Neural progenitor cell (in vitro differentiated cells): ENCODE measurements at regions not wholly inside any gene's neighbourhood (a gene's known extent, or its start where the extent isn't known, plus 50 kb on each side); places are given as distances from the start of the nearest gene placed in this dataset.

ENCODE experiments used
- DNase-seq: peaks from one replicate; pipeline ENCODE4 v3.0.0-alpha.2; 2016; ENCODE audit warnings: low spot score
- H2AFZ ChIP-seq: fragments of 200-600 bp; sonication (generic); replicated peaks from 2 replicates; pipeline ENCODE4 v1.6.1; 2016; ENCODE audit warnings: antibody characterized with exemption
- H3F3A ChIP-seq: fragments of 200-600 bp; sonication (generic); 2 replicates; pipeline ENCODE4 v1.6.1; 2016; ENCODE audit warnings: antibody characterized with exemption, low read depth
- H3K27ac ChIP-seq: fragments of 200-600 bp; sonication (generic); 2 replicates; pipeline ENCODE4 v1.5.1; 2016; ENCODE audit warnings: mild to moderate bottlenecking
- H3K27me3 ChIP-seq: fragments of 200-600 bp; sonication (generic); 2 replicates; pipeline ENCODE4 v1.6.1; 2016; ENCODE audit warnings: mild to moderate bottlenecking, moderate library complexity
- H3K36me3 ChIP-seq: fragments of 200-600 bp; sonication (generic); 2 replicates; pipeline ENCODE4 v1.5.1; 2016
- H3K4me1 ChIP-seq: fragments of 200-600 bp; sonication (generic); 2 replicates; pipeline ENCODE4 v1.6.1; 2016; ENCODE audit warnings: mixed run types
- H3K4me2 ChIP-seq: fragments of 200-600 bp; sonication (generic); 2 replicates; pipeline ENCODE4 v1.6.1; 2016
- H3K4me3 ChIP-seq: fragments of 200-600 bp; sonication (generic); 2 replicates; pipeline ENCODE4 v1.5.1; 2016
- H3K79me2 ChIP-seq: fragments of 200-600 bp; sonication (generic); 2 replicates; pipeline ENCODE4 v1.6.1; 2016; ENCODE audit warnings: low read depth
- H3K9ac ChIP-seq: fragments of 200-600 bp; sonication (generic); 2 replicates; pipeline ENCODE4 v1.6.1; 2016
- H3K9me3 ChIP-seq: fragments of 200-600 bp; sonication (generic); 2 replicates; pipeline ENCODE4 v1.5.1; 2016; ENCODE audit warnings: low read depth
- H4K20me1 ChIP-seq: fragments of 200-600 bp; sonication (generic); 2 replicates; pipeline ENCODE4 v1.6.1; 2016; ENCODE audit warnings: low read depth
- H3K27ac Mint-ChIP-seq: 3 replicates; pipeline ENCODE4 v1.8.0; 2021; ENCODE audit warnings: mixed read lengths
- H3K27me3 Mint-ChIP-seq: 2 replicates; pipeline ENCODE4 v1.8.0; 2022; ENCODE audit warnings: low read depth, mild to moderate bottlenecking, inconsistent platforms, moderate library complexity, mixed read lengths; ENCODE audit not compliant: insufficient read depth
- H3K36me3 Mint-ChIP-seq: 3 replicates; pipeline ENCODE4 v1.8.0; 2021; ENCODE audit warnings: mixed read lengths
- H3K4me1 Mint-ChIP-seq: 3 replicates; pipeline ENCODE4 v1.8.0; 2021; ENCODE audit warnings: mixed read lengths
- H3K4me3 Mint-ChIP-seq: 3 replicates; pipeline ENCODE4 v1.8.0; 2021; ENCODE audit warnings: mild to moderate bottlenecking, moderate library complexity, mixed read lengths
- H3K9me3 Mint-ChIP-seq: 3 replicates; pipeline ENCODE4 v1.8.0; 2020; ENCODE audit warnings: mixed read lengths
- EZH2 ChIP-seq: fragments of 200-600 bp; sonication (generic); IDR thresholded peaks from 2 replicates; pipeline ENCODE4 v1.6.1; 2017; ENCODE audit warnings: antibody characterized with exemption, mild to moderate bottlenecking, moderate library complexity
- EZH2phosphoT487 ChIP-seq: fragments of 200-600 bp; sonication (generic); IDR thresholded peaks from 2 replicates; pipeline ENCODE4 v1.6.1; 2017; ENCODE audit warnings: antibody characterized with exemption
- TF ChIP-seq, protein P1 (sequence below): fragments of 200-600 bp; sonication (generic); IDR thresholded peaks from 2 replicates; pipeline ENCODE4 v1.5.1; 2017; ENCODE audit warnings: antibody characterized with exemption, mild to moderate bottlenecking

- Histone ChIP-seq H3K4me2 (no peak overlapping the region), H3K27me3 (no peaks in the 10 kb centered on the region), H3K27ac (no peak overlapping the region), H3K9me3 (no peaks in the 10 kb centered on the region), H3K4me1 (no peaks in the 10 kb centered on the region), H3K9ac (no peak overlapping the region), H3K36me3 (no peaks in the 10 kb centered on the region), H4K20me1 (no peaks in the 10 kb centered on the region), H2AFZ (no peak overlapping the region), H3F3A (no peaks in the 10 kb centered on the region), H3K4me3 (no peak overlapping the region), H3K79me2 (no peaks in the 10 kb centered on the region)
- Mint-ChIP-seq H3K4me3 (no peak overlapping the region), H3K27me3 (no peaks in the 10 kb centered on the region), H3K27ac (no peak overlapping the region), H3K36me3 (no peaks in the 10 kb centered on the region), H3K9me3 (no peaks in the 10 kb centered on the region), H3K4me1 (peaks cover 13% of the 10 kb centered on the region)
- DNase-seq = no peak
- TF ChIP-seq, protein P1, sequence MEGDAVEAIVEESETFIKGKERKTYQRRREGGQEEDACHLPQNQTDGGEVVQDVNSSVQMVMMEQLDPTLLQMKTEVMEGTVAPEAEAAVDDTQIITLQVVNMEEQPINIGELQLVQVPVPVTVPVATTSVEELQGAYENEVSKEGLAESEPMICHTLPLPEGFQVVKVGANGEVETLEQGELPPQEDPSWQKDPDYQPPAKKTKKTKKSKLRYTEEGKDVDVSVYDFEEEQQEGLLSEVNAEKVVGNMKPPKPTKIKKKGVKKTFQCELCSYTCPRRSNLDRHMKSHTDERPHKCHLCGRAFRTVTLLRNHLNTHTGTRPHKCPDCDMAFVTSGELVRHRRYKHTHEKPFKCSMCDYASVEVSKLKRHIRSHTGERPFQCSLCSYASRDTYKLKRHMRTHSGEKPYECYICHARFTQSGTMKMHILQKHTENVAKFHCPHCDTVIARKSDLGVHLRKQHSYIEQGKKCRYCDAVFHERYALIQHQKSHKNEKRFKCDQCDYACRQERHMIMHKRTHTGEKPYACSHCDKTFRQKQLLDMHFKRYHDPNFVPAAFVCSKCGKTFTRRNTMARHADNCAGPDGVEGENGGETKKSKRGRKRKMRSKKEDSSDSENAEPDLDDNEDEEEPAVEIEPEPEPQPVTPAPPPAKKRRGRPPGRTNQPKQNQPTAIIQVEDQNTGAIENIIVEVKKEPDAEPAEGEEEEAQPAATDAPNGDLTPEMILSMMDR = no peak
Measured at GRCh38 chr1:59236721-59237545, 60.0 kb upstream of the FGGY start.

DNA sequence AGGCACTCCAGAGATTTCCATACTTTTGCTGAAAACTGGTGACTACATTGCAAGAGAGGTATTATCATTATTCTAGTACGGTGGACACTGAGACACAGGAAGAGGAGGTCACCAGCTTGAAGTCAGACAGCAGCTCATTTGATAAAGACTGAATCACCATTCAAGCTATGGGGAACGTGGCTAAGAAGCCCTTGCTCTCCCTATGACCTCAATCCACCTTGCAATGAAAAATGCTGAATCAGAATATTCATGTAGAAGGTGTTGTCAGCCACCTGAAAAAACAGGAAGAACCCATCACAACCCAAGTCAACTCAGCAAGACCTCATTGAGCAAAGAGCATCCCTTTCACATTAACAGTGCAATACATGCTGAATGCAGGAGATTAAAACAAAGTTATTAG, 59.0 kb upstream of the FGGY start:
- H3K27ac Mint-ChIP-seq = no peak overlapping the region
- H3K36me3 ChIP-seq = no peaks in the 10 kb centered on the region
- H3K27me3 ChIP-seq = no peaks in the 10 kb centered on the region
- H3F3A ChIP-seq = no peaks in the 10 kb centered on the region
- no peaks in the 10 kb centered on the region for H4K20me1 ChIP-seq
- H3K4me2 ChIP-seq = no peak overlapping the region
- no peak overlapping the region for H3K27ac ChIP-seq
- no peak overlapping the region for H3K4me3 Mint-ChIP-seq
- H3K9ac ChIP-seq = no peak overlapping the region
- H3K36me3 Mint-ChIP-seq = no peaks in the 10 kb centered on the region
- no peak overlapping the region for H3K4me3 ChIP-seq
- no peaks in the 10 kb centered on the region for H3K27me3 Mint-ChIP-seq
- H3K4me1 ChIP-seq = no peaks in the 10 kb centered on the region
- no peak overlapping the region for H2AFZ ChIP-seq
- DNase-seq = no peak
- TF ChIP-seq, protein P1 = no peak
- TF ChIP-seq EZH2 (no peak), EZH2phosphoT487 (no peak)
- H3K9me3 ChIP-seq = no peaks in the 10 kb centered on the region
- H3K9me3 Mint-ChIP-seq = no peaks in the 10 kb centered on the region
- H3K79me2 ChIP-seq = no peaks in the 10 kb centered on the region
- peaks cover 13% of the 10 kb centered on the region for H3K4me1 Mint-ChIP-seq

GRCh38 chr1:59238333-59238934, 58.5 kb upstream of the FGGY start:
- Histone ChIP-seq H3K4me3 (no peak overlapping the region), H3K9me3 (no peaks in the 10 kb centered on the region), H3K4me1 (no peaks in the 10 kb centered on the region), H3K4me2 (no peak overlapping the region), H3K36me3 (no peaks in the 10 kb centered on the region), H3K27me3 (no peaks in the 10 kb centered on the region), H3F3A (no peaks in the 10 kb centered on the region), H4K20me1 (no peaks in the 10 kb centered on the region), H2AFZ (no peak overlapping the region), H3K9ac (no peak overlapping the region), H3K79me2 (no peaks in the 10 kb centered on the region), H3K27ac (no peak overlapping the region)
- Mint-ChIP-seq H3K27me3 (no peaks in the 10 kb centered on the region), H3K27ac (no peak overlapping the region), H3K36me3 (no peaks in the 10 kb centered on the region), H3K4me1 (peaks cover 13% of the 10 kb centered on the region), H3K4me3 (no peak overlapping the region), H3K9me3 (no peaks in the 10 kb centered on the region)
- TF ChIP-seq EZH2phosphoT487 (no peak), EZH2 (no peak)
- TF ChIP-seq, protein P1 = no peak
- no peak for DNase-seq
